ENCODE measurements at regions not wholly inside any gene's neighbourhood (a gene's known extent, or its start where the extent isn't known, plus 50 kb on each side); places are given as distances from the start of the nearest gene placed in this dataset.

- Histone ChIP-seq H3K27ac (no peak overlapping the region), H3K4me3 (no peak overlapping the region)
These were observed 627.4 kb downstream of the TLR4 start for GRCh38 chr9:118331622-118332045.

GRCh38 chr9:118336250-118336942, 632.2 kb downstream of the TLR4 start:
- Histone ChIP-seq H3K27ac (no peak overlapping the region), H3K4me3 (no peak overlapping the region)

- no peak overlapping the region for H3K4me3 ChIP-seq
- no peak overlapping the region for H3K27ac ChIP-seq
These were observed 632.7 kb downstream of the TLR4 start for GRCh38 chr9:118336943-118337330.

- H3K4me3 ChIP-seq = no peak overlapping the region
- H3K27ac ChIP-seq = no peak overlapping the region
These were observed 655.8 kb downstream of the TLR4 start for GRCh38 chr9:118360036-118360435.

GRCh38 chr9:118362123-118362522, 657.9 kb downstream of the TLR4 start:
- Histone ChIP-seq H3K4me3 (no peak overlapping the region), H3K27ac (no peak overlapping the region)

GRCh38 chr9:118362596-118362995, 658.4 kb downstream of the TLR4 start:
- H3K4me3 ChIP-seq = no peak overlapping the region
- H3K27ac ChIP-seq = no peak overlapping the region

GRCh38 chr9:118364266-118365106, 660.3 kb downstream of the TLR4 start:
- H3K27ac ChIP-seq = no peak overlapping the region
- H3K4me3 ChIP-seq = no peak overlapping the region

- Histone ChIP-seq H3K27ac (no peak overlapping the region), H3K4me3 (no peak overlapping the region)
These were observed 662.0 kb downstream of the TLR4 start for GRCh38 chr9:118366228-118366627.

DNA sequence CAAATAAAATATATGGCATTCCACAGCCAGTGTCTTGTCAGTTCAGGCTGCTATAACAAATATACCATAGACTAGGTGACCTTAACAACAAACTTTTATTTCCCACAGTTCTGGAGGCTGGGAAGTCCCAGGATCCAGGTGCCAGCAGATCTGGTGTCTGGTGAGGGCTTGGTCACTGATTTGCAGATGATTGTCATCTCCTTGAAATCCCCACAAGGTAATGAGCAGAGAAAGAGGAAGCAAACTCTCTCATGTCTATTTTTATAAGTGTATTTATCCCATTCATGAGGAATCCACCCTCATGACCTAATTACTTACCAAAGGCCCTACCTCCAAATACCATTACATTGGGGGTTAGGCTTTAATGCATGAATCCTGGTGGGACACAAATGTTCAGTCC, 663.2 kb downstream of the TLR4 start:
- H3K27ac ChIP-seq = no peak overlapping the region

GRCh38 chr9:118384531-118385100, 680.4 kb downstream of the TLR4 start:
- no peak overlapping the region for H3K4me3 ChIP-seq
- no peak overlapping the region for H3K27ac ChIP-seq

More for the DNA sequence above, 663.2 kb downstream of the TLR4 start:
- H3K4me3 ChIP-seq = no peak overlapping the region

GRCh38 chr9:118395415-118395814, 691.2 kb downstream of the TLR4 start:
- Histone ChIP-seq H3K4me3 (no peak overlapping the region), H3K27ac (no peak overlapping the region)

DNA sequence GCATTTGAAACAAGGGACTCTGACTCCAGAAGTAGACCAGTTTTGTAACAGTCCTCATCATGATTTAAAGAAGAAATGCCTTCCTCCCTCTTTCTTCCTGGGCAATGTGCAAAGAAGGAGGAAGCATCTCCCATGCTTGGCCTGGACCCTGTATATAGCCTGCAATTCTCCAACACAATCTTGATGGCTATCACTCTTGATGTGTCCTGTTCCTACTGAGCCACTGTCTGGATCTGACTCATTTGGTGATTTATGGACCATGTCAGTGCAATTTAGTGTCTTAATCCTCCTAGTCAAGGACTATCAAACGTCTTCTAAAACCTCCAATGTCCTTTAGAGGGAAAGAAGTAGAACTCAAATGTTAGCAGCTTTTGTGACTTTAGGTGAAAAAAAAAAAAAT, 697.3 kb downstream of the TLR4 start:
- Histone ChIP-seq H3K27ac (no peak overlapping the region), H3K4me3 (no peak overlapping the region)

DNA sequence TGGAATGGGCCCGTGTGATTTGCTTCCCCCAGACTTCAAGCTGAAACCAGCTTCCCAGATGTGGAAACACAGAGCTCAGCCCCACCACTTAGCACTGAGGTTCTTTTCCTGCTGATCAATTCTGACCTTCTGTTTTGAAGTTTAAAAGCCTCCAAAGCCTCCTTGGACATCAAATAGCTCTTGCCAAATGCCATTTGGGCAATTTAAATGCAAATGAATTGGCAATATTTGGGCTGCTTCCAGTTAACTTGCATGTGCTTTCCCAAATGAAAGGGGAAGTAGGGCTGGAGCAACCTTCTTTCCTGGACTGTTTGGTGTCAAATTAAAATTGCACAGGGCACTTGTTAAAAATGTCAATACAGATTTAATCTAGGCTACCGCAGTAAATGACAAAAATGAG, 710.5 kb downstream of the TLR4 start:
- Histone ChIP-seq H3K4me3 (no peak overlapping the region), H3K27ac (no peak overlapping the region)

DNA sequence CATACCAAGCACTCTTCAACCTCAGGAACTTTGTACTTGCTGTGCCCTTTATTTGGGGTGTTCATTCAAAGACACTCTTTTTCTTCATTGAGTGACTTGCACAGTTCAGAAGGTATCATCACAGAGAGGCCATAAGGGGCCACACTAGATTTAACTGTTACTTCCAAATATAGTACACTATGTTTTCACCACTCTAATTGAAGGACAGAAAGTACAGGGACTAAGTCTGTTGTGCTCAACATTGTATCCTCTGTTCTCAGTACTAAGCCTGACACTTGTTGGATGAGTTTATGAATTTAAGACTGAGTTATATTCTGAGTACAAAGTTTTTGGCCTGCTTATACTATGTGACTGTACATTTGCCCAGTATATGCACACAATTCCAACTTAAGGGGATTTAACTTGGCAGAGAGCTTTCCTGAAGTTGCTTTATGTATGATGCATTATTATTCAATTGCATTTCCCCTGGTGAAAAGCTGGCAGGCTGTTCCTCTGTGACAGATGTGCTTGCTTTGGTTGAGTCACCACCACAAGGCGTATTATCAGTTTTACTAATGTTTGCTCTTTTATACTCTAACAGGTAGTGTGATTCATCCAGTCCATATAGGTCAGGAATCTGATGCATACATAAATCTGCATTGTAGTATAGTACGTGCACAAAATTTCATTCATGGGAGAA, 714.8 kb downstream of the TLR4 start:
- Histone ChIP-seq H3K27ac (no peak overlapping the region), H3K4me3 (no peak overlapping the region)

DNA sequence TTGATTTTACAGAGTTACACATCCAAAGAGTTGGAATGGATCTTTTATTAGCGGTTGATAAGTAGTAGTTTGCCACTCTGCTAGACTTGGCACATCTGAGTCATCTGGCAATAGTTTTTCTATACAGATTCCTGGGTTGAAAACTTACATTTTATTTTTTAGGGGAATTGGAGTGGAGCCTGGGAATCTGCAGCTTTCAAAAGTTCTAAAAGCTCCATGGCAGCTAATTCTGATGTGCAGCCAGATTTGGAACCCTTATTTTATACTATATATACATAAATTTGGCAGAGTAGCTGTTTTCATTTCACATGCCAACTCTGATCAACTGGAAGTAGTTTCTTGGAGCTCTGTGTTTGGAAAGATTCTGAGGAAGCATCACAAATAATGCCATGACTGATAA, 715.5 kb downstream of the TLR4 start:
- no peak overlapping the region for H3K27ac ChIP-seq
- no peak overlapping the region for H3K4me3 ChIP-seq

DNA sequence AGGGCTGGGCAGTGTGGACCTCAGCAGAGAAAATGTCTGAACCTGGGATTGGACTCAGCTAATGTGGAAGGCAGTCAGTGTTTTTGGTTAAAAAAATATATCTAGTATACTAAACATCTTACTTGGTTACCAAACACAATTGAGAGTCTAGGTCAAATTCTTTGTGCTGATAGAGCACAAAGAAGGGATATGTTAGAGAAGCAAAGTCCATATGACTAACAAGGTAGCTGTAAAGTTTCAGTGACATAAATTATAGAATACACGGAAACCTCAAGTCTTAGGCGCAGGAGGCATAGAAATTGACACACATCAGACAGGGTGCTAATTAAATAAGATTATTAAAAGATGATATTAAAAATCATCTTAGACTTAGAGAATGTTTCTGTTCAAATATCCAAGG, 718.3 kb downstream of the TLR4 start:
- Histone ChIP-seq H3K27ac (no peak overlapping the region), H3K4me3 (no peak overlapping the region)

DNA sequence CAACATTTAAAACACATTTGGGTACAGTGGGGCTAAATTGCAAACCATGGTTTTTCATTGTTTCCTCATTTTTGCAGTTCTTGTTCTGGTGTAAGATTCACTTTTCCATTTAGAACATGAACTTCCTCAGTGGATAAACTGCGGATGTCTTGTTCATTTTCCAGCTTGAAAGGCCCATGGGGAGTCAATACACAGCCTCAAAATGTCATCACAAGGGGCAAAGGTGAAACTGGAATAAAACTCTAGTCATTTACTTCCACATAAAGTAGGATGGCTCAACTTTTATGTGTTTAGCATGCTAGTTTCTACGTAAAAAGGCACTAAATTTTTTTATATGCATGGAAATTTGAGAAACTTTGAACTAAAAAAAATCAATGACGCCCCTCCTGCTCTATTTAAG, 718.8 kb downstream of the TLR4 start:
- Histone ChIP-seq H3K27ac (no peak overlapping the region), H3K4me3 (no peak overlapping the region)

DNA sequence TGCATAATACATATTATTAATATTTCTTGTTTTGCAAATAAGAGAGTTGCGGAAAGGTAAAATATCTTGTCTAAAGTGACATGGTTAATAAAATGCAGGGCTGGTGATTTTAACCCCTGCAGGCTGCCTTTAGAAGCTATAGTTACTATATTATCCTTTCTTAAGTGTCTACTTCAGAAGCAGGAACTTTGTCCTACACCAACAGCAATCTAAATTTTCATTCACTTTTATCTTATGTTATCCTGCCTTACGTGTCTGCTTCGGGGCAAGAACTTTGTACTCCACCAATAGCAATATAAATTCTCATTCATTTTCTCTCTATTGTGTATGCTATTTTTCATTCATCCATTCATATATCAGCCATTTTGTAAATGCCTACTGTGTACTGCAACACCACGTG, 719.5 kb downstream of the TLR4 start:
- no peak overlapping the region for H3K4me3 ChIP-seq
- no peak overlapping the region for H3K27ac ChIP-seq

- H3K27ac ChIP-seq = no peak overlapping the region
- no peak overlapping the region for H3K4me3 ChIP-seq
These were observed 722.6 kb downstream of the TLR4 start for GRCh38 chr9:118426772-118427171.

DNA sequence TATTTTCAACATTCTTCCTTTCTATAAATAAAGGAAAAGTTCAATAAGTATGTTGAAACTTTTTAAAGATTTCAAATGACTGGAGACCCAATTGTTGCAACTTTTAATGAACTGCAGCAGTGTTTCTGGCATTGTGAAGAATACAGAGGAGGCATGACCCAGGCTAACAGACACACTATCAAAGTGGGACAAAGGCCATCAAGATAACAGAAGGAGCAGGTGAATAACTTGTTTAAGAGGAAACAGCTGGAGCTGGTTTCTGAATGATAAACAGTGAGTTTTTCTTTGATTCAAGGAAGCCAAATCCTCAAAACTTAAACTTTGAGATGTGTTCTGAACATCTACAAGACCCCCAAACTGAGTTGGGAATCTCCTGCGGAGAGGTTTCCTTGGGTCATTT, 734.6 kb downstream of the TLR4 start:
- H3K27ac ChIP-seq = no peak overlapping the region
- H3K4me3 ChIP-seq = no peak overlapping the region

GRCh38 chr9:118439441-118439840, 735.2 kb downstream of the TLR4 start:
- no peak overlapping the region for H3K4me3 ChIP-seq

More at GRCh38 chr9:118439441-118439840, 735.2 kb downstream of the TLR4 start:
- no peak overlapping the region for H3K27ac ChIP-seq

Data from skin epidermis (tissue), 12 donors.